NCI-H446 (cell line): ENCODE measurements at regions not wholly inside any gene's neighbourhood (a gene's known extent, or its start where the extent isn't known, plus 50 kb on each side); places are given as distances from the start of the nearest gene placed in this dataset.
A peak's percentile ranks its signal among the peaks of the same experiment; 100 is the strongest.
"Not testable (repeated sequence)": the region's sequence is repeated elsewhere in the genome, so short reads cannot be mapped to it uniquely, and the experiment has no call there.

Source experiments
- DNase-seq, 2 experiments: peaks; one replicate each; lab custom pipeline; 2025; lab: John Stamatoyannopoulos, UW

DNA sequence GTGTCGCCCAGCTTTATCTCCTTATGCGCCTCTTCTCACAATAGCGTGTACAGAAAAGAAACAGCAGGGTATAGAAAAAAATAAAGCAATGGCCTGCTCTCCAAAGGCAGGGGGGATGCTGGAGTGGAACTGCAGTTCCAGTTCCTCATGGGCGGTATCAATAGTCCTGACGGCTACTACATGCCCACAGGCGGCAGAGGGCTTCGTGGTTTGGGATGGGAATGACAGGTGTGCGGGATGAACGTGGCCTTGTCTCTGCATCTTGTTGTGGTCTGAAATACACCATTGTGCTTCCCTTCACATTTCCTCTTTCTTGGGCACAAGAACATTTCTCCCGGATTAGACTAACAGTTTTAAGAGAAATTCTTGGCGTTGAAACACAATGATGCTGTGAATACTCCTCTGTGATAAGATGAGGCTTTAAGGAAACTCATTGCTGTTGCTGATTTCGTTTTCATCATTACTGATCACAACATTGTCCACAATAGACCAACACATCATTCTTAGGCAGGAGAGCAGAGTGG lies 124.1 kb upstream of the IGFBP7 start:
- no peak for DNase-seq

DNA sequence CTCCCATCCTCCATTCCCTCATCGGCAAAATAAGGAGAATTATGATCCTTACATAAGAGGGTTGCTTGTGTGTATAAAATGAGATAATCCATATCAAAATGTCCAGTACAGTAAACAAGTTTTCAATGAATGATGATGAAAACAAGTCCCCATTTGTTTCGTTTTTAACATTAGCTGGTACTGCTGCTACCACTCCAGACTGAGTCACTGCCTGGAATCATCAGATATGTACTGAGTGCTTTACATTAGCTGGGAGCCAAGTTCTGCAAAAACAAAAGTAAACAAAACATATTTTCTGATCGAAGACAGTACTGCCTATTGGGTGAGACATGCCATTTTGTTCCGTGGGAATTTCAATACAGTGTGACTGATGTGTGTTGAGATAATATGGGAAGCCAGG lies 123.2 kb upstream of the IGFBP7 start:
- DNase-seq = no peak

DNA sequence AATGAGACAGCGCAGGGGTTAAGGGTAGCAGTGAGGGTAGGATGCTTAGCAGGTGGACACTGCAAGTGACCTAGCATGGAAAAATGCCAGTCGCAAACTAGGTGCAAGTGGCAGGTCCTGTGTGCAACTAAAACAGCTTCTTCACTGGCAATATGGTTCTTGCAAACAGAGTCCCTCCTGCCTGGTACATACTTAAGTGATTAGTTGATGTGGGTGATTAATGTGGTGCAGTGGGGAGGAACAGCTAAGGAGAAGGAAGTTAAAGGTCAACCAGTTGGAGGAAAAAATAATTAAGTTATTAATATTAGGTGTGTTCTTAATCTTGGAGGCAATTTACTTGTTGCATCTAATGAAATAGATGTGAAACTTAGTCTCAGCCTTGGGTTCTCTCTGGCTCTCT lies 121.6 kb upstream of the IGFBP7 start:
- no peak for DNase-seq

DNA sequence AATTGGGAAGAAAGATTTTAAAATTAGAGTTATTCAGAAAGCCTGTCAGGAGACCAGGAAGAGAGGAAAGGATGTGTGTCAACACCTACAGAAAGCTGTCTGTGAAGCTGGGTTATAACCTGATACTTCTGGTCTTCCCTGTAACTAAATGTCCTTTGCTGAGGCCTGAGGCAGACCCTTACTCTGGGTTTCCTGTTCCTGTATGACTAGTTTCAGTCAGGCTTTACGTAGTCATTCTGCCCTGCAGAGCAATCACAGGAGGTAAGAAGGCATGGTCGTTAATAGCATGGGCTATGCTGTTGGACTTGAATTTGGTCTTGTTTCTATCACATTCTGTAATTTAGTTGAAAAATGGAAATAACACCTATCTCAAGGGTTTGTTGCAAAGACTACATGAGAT lies 110.5 kb upstream of the IGFBP7 start:
- DNase-seq = no peak

DNA sequence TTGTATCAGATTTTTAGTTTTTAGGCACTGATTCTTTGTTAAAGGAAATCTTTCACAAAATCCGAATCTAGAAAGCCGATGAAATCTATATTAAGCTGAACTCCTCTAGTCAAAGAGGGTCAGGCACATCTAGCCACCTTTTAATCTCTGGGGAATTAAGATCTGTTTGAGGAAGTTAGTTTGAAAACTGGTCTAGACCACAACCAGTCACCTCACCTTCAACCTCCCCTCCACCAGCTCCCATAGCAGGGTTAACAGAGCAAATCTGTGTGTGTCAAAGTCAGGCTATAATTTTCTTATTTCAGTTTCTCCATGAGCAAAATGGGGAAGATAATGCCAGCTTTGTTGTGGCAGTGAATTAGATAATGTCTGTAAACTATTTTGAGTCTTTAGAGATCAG lies 110.0 kb upstream of the IGFBP7 start:
- DNase-seq = no peak

DNA sequence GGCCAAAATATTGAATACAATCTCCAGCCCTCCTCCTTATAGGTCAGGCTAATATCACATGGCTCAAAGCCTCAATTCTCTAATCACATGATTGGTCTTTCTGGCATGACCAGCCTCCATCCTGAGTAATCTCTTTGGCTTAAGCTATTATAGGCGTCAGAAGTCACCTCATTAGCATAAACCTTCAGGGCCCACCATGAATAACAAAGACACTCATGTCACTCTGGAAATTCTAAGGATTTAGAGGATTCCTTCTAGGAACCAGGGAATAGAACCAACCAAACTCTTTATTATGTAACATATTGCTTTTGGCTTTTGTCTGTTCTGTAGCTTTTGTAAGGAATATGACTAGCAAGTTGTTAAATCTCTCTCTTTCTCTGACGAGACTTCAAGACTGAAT lies 109.2 kb upstream of the IGFBP7 start:
- DNase-seq = no peak

DNA sequence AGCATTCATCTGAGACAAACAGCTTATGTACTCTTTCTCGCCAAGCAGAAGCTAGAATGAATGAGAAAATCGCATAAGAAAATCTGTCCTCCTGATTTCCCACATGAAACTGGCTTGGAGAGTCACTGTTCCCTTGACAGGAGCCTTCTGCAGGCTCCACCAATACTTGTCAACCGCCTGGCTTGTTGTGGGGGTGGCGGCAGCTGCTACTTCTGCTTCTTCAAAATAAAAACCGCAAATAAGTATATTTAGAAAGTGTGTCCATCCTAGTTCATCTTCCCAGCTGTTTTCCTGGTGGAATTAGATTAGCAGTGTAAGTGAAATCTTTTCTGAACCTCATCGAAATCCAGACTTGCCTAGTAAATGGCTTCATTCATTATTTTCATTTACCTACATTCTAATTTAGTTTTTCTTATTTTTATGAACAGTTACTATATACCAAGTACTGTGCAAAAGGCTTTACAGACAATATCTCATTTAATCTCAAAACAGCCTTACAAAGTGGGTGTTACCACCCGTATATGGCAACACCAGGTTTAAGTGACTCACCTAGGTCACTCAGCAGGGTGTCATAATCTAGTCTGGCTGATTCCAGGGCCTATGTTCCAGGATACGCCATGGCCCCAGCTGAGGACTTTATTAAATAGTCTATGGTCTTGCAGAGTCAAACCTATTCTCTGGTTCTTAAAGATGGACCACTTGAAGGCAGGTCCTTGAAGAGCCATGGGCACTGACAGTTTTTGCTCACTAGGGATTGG lies 104.6 kb upstream of the IGFBP7 start:
- DNase-seq = no peak

DNA sequence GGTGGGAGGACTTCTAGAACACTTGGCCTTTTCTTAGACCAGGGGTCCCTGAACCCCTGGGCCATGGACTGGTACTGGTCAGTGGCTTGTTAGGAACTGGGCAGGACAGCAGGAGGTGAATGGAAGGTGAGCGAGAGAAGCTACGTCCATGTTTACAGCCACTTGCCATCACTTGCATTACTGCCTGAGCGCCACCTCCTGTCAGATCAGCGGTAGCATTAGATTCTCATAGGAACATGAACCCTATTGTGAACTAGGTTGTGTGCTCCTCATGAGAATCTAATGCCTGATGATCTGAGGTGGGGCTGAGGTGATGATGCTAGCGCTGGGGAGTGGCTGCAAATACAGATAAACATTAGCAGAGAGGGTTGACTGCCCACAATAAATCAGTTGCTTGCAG lies 100.9 kb upstream of the IGFBP7 start:
- DNase-seq = no peak

DNA sequence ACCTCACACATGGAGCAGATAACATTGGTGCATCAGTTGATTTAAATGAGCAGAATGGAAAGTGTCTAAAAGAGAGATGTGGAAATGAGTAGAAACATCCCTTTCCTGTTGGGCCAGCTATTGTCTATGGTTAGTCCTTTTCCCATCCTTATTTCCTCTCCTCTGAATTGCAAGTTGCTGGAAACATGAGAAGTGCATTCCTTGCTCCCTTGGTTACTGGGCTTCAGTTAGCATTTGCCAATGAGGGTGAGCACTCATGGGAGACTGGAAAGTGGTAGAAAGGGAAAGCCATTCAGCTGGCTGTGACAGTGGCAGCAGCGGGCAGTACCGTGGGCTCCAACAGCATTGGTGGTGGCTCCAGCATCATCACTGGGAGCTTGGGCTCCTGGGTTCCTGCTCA lies 96.0 kb upstream of the IGFBP7 start:
- no peak for DNase-seq

DNA sequence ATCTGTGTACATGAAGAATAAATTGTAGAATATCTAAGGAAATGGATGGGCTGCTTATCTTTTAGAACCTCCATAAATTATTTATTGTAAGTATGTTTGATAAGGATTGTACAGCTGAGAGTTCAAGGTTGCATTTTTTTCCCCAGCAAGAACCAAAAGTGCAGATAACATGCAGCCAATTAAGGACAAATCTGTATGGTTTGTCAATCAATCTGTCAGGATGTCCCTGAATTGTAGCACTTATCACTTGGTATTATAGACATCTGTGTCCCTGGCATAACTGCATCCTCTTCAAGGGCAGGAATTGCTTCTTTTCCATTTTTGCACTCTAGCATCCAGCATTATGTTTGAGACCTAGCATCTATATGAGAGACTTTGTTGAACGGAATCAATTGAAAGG lies 95.4 kb upstream of the IGFBP7 start:
- DNase-seq = no peak

DNA sequence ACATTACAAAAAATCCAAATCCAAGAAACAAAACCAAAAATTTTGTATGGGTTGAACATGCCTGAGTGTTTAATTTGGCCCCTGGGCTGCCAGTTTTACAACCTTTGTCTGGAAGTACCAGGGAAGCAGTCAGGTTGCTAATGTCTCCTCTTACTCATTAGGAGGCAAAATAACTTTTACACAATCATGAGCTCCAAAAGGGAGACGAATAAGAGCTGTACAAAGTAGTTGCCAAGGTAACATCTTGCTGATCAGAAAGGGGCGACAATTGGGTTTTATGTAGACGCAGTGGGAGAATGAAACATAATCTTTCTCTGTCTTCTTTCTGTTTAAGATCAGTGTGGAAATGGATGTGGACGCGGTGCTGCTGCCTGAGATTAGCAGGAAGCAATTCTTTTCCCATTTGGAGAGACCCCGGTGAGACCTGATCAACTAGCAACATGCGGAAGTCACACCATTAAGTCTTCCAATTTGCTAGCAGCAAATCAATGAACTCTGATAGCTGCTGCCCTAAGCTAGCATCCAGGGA lies 90.7 kb upstream of the IGFBP7 start:
- DNase-seq = no peak

DNA sequence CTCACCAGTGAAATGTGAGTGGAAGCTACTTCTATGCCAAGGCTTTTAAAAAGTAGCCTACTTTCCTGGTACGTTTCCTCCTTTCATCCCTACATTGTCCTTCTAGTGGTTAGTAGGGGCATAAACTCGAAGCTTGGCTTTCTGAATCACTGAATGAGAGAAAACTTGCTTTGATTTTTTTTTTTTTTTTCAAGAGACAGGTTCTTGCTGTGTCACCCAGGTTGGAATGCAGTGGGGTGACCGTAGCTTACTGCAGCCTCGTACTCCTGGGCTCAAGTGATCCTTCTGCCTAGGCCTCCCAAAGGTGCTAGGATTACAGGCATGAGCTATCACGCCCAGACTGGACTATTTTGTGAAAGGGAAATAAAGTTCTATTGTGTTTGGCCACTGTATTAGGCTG lies 89.1 kb upstream of the IGFBP7 start:
- no peak for DNase-seq

DNA sequence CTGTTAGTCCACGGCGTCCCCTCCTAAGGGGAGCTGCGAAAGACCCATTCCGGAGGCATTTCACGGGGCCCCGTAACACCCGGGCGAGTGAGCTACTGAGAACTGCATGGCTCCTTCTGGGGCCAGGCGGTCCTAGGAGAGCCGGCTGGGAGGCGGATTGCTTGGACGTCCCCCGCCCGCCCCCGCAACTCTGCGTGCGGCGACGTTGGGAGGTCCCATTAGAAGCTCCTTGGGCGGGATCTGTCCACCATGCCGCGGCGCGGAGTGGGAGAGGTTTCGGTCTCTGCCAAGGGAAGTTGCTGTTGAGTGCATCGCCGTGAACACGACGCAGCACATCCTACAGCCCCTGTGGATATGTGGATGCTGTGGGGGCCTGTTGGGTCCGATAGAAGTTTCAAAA lies 85.4 kb upstream of the IGFBP7 start:
- DNase-seq = no peak

DNA sequence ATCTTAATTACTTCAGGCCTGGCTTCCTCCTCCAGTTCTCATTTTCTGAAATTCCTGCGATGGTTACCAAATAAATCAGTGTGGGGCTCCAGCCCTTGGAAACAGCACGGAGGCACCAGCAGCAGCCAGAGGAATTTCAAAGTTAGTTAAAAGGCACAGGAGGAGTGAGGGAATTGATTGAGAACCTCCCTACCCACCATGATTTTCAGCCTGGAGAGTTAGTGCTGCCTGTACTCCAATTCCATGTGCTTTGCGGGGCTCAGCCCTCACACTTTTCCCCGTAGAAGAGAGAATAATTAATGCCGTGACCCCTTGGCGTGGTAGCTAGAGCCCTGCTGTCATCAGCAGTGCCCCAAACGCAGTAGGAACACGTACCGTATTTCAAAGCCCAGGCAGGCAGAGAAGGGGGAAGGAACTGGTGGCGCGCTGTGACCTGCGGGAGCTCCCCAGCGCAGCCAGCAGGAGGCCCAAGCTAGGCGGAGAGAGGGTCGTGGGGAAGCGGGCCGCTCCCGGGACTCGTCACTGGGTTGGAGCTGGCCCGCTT lies 84.0 kb upstream of the IGFBP7 start:
- DNase-seq = no peak

DNA sequence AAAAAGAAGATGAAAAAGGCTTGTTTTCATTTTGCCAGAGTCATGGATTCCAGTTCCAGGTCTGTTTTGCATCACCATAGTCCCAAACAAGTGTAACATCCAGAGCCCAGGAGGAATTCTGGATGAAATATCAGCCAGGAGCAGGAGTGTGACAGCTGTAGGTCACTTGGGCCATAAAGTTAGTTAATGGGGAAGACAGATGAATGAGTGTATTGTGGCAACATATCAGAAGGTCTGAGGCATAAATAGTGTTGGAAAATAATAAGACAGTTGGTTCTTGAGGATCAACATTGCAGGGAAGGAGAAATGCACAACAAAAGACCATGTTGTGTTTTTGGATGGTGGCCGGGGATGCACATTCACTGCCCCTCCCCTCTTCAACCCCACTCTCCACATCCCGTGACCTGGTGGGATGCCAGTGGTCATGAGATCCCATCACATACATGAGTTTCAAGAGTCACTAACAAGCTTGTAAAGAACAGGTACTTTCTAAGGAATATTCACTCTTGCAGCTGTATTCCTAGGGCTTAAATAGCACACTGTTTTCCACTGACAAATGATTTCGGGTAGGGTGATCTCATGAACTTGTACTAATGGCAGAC lies 83.1 kb upstream of the IGFBP7 start:
- peak in 1 of 2 experiments; percentile 38 for DNase-seq

DNA sequence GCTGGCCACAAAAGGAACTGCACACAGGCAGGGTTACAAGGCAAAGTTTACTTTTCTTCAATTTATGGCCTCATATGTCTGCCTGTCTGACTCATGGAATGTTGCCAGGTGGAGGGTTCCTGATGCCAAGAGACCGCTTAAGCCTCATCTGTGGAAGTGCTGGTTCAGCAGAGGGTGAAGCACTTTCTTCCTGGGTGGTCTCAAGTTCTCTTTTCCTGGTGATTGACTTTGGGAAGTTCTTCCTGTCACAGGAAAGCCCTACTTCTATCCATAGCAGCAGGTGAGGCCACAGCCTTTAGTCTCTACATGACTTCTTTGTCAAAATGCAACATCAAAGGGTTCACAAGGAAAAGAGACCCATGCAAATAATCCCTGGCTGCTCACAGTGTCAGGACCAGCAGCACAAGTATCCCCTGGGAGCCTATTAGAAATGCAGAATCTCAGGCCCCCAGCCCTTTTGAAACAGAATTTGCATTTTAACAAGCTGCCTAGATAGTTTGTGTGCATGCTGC lies 81.4 kb upstream of the IGFBP7 start:
- peak; percentile 68 to 85 for DNase-seq

DNA sequence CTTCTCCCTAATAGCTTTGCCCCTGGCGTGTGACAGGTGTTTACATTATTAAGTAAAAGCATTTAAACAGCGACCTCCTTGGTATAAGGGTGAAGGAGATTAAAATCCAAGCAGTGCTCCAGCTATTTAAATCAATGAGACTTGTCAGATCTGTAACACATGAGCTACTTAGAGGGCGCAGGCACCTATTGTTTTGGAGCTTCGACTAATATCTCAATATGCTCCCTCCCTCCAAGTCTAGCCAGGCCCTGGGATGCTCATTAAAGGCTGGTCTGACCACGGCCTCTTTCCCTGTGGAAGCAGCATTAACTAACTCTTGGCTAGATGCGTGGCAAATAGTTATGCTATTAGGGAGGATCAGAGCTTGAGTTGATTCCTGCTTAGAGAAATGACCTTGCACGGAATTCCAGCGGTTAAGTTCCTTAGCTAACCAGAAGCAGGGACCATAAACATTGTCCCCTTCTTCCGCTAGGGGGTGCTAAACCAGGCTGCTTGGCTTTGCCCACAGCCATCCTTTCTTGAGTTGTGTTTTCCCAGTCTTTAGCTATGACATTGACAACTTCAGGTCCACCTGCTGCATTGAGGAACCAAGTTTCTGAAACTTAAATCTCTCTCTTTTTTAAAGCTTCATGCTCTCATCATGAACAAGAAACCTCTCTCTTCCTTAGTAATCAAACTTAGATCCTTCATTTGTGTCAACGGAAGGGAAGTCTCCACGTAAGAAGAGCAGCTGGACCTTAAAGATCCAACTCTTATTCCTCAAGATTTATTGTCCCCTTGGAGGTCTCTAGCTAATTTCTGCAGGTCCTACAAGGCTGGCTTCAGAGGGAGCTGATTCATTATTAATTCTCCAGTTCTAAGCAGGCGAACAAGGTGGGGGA lies 80.7 kb upstream of the IGFBP7 start:
- DNase-seq = peak in 1 of 2 experiments; percentile 39

DNA sequence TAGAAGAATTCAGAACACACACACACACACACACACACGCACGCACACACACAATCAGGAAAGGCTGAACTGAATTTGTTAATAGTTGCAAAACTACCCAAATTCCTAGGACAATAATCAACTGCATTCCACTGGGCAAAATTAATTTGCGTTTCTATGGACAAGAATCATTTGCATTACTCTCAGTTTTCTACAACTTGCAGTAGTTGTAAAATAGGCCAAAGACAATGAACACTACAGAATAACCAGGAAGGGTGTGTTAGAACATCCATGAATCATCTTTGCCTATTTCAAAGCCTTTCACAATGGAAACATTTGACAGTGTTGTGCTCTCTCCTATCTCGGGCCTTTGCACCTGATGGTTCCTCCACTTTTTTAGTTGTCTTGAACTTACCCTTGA lies 77.1 kb upstream of the IGFBP7 start:
- no peak for DNase-seq

DNA sequence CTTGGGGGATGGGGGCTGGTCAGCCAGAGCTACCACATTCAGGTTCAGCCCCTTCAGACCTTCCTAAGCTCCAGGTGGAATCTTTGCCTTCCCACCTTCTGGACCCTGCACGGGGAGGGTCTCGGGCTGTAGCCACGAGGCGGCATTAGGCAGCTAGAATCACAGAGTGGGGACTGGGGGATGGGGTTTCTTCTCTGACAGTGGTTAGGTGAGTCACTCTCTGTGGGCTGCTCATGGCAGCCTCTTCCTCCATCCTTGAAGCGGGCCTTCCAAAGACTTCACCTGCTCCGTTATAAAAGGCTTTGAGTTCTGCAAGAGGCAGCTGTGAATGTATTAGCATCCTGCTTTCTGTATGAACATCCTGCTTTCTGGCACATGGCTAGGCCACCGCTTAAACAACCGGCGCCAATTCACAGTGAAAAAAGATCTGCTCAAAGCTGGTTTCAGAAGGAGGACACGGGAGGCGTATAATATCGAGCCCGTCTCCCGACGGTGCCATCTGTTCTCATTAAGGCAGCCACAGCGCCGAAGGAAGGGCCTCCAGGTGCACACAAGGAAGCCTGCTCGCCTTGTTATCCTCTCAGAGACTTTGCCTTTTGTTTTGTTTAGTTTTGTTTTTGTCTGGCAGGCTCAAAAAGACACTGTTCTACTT lies 74.3 kb upstream of the IGFBP7 start:
- peak in 1 of 2 experiments; percentile 75 for DNase-seq

DNA sequence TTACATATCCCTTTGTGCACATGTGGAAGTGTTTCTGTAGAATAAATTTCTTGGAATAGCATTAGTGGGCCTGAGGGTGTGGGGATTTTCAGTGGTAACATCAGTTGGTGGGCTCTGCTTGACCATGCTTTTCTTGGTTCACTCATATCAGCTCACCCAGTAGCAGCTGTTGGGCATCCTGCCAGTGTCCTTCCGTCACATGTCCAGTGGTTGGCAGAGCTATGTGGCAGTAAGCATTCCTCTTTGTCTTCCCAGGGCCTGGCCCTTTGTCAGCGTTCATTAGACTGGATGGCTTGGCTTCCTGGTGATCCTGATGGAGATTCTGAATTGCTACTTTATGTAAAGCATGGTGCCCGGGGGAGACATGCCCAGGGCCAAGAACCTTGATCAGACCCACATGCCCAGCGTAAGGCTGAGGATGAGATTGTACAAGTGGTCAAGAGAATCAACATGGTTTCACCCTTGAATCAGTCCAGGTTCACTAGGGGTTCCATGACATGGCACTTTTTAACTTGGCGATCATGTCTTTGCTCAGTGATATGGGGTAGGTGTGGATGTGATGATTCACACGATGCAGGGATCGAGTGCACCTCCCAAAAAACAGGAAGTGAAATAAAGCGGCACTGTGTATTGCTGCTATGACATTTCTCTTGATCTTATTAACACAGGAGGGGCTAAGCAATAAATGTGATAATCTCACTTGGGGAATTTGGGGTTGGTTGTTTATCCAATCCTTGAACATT lies 72.1 kb upstream of the IGFBP7 start:
- no peak for DNase-seq

DNA sequence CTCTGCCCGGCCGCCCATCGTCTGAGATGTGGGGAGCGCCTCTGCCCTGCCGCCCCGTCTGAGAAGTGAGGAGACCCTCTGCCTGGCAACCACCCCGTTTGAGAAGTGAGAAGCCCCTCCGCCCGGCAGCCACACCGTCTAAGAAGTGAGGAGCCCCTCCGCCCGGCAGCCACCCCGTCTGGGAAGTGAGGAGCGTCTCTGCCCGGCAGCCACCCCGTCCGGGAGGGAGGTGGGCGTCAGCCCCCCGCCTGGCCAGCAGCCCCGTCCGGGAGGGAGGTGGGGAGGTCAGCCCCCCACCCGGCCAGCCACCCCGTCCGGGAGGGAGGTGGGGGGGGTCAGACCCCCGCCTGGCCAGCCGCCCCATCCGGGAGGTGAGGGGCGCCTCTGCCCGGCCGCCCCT lies 63.0 kb upstream of the IGFBP7 start:
- not testable (repeated sequence) for DNase-seq
